ENCODE measurements at regions not wholly inside any gene's neighbourhood (a gene's known extent, or its start where the extent isn't known, plus 50 kb on each side); places are given as distances from the start of the nearest gene placed in this dataset.

DNA sequence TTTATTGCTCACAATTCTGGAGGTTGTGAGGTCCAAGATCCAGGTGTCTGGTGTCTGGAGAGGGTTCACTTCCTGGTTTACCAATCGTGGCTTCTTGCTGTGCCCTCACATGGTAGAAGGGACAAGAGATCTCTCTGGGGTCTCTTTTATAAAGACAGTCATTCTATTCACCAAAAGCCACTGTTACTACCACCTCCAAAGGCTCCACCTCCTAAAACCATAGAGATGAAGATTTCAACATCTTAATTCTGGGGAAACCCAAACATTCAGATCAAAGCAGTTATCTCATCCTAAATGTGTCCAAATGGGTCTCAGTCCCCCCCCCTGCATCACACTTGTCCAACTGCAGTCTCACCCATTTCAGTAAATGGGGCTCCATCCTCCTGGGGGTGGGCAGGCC, 132.9 kb upstream of the XYLT1 start:
- no peak for TF ChIP-seq POLR2A (IDR thresholded peaks at IDR 0.05)
- TF ChIP-seq, protein P1, sequence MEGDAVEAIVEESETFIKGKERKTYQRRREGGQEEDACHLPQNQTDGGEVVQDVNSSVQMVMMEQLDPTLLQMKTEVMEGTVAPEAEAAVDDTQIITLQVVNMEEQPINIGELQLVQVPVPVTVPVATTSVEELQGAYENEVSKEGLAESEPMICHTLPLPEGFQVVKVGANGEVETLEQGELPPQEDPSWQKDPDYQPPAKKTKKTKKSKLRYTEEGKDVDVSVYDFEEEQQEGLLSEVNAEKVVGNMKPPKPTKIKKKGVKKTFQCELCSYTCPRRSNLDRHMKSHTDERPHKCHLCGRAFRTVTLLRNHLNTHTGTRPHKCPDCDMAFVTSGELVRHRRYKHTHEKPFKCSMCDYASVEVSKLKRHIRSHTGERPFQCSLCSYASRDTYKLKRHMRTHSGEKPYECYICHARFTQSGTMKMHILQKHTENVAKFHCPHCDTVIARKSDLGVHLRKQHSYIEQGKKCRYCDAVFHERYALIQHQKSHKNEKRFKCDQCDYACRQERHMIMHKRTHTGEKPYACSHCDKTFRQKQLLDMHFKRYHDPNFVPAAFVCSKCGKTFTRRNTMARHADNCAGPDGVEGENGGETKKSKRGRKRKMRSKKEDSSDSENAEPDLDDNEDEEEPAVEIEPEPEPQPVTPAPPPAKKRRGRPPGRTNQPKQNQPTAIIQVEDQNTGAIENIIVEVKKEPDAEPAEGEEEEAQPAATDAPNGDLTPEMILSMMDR (IDR thresholded peaks at IDR 0.05), result no peak
